Heart right ventricle (tissue), 16 donors: ENCODE measurements at regions not wholly inside any gene's neighbourhood (a gene's known extent, or its start where the extent isn't known, plus 50 kb on each side); places are given as distances from the start of the nearest gene placed in this dataset.

ENCODE experiments used
- ATAC-seq, 8 donors: fragments of 200-7000 bp; cut with Tn5 transposase; one replicate each; pipeline ENCODE4 v1.9.1; 2020; ENCODE audit warnings: mild to moderate bottlenecking in 8 of 8, moderate library complexity in 8 of 8, moderate number of reproducible peaks in 1 of 8
- DNase-seq, 2 donors: peaks; one replicate each; pipeline ENCODE4 v3.0.0-alpha.2; 2020
- H3K27ac ChIP-seq, 10 donors: fragments of 200-600 bp; sonication (generic) in 2 of 10; one replicate each; pipeline versions ENCODE4 v1.5.0 to v1.8.0; 2020 to 2022; ENCODE audit warnings: mild to moderate bottlenecking in 3 of 10
- H3K27me3 ChIP-seq, 7 donors: fragments of 200-600 bp; one replicate each; pipeline ENCODE4 v1.8.0; 2021 to 2022; ENCODE audit warnings: mild to moderate bottlenecking in 2 of 7
- H3K36me3 ChIP-seq, 9 donors: fragments of 200-600 bp; sonication (generic) in 1 of 9; one replicate each; pipeline versions ENCODE4 v1.5.0 to v1.8.0; 2020 to 2022; ENCODE audit warnings: mild to moderate bottlenecking in 2 of 9
- H3K4me1 ChIP-seq, 9 donors: fragments of 200-600 bp; sonication (generic) in 1 of 9; one replicate each; pipeline versions ENCODE4 v1.5.0 to v1.8.0; 2020 to 2022; ENCODE audit warnings: mild to moderate bottlenecking in 4 of 9
- H3K4me3 ChIP-seq, 10 donors: fragments of 200-600 bp; sonication (generic) in 2 of 10; one replicate each; pipeline versions ENCODE4 v1.5.0 to v1.8.0; 2020 to 2022; ENCODE audit warnings: mild to moderate bottlenecking in 7 of 10, moderate library complexity in 2 of 10
- H3K9me3 ChIP-seq, 11 donors: fragments of 200-600 bp in 10 of 11; sonication (generic) in 2 of 11; one replicate each; pipeline versions ENCODE4 v1.5.0 to v1.8.0; 2013 to 2022; ENCODE audit warnings: mild to moderate bottlenecking in 2 of 11, control low read depth in 1 of 11, moderate library complexity in 1 of 11
- WGBS, 2 donors: extraction: QIAGEN DNeasy Blood & Tissue Kit; methylation state at CpG; one replicate each; pipeline ENCODE4 v1.1.7; 2013; ENCODE audit warnings: inconsistent platforms in 1 of 2; 5-methylcytosine and 5-hydroxymethylcytosine counted together
- intact Hi-C, 10 donors: fragments of 100-400 bp; cut with DNase I; formaldehyde crosslinking; loops; one replicate each; pipeline versions ENCODE4 v1.11.1 to v1.14.2; 2022
- TF ChIP-seq, protein P1 (sequence below), 9 donors: fragments of 200-600 bp; sonication (generic) in 2 of 9; IDR thresholded peaks; one replicate each; pipeline versions ENCODE4 v1.5.0 to v1.8.0; 2021 to 2022; ENCODE audit warnings: antibody characterized with exemption in 9 of 9, mild to moderate bottlenecking in 5 of 9, moderate library complexity in 1 of 9
- donor health status: Arrhythmogenic right ventricular cardiomyopathy.
- donor health status: ischemic (EF 13 %, LVEDD 7.1; RV severe dilation, severe dysfunction).
- donor health status: healthy with polysubstance abuse.
- donor health status: DM: no; HTN: yes; CAD: no.
- donor health status: DM: no; HTN: no; CAD: no.
- donor health status: ischemic (EF 25% LVEDD 6.9; RV normal size, moderate dysfunction).
- donor health status: ischemic (EF 25% LVEDD 5.7; RV mildly dilated, moderate dysfunction).
- donor health status: healthy.
- donor health status: DM: yes; HTN: yes; CAD: no.
- donor health status: Ischemic cardiomyopathy.
- donor health status: ischemic (EF 35%, LVEDD 5.7; RV mildly dilated, moderate dysfunction).
- donor health status: nonischemic (EF 11% LVEDD 7.7; RV severe dilation, severe dysfunction).
- donor health status: DM: yes; HTN: yes; CAD: no.
- donor health status: PGD.
- donor health status: ischemic (EF 29% LVEDD 5.4; RV normal size, mild dysfunction).
- donor health status: nonischemic (EF 23%, LVEDD 6.1; RV moderate dilation, normal function).

DNA sequence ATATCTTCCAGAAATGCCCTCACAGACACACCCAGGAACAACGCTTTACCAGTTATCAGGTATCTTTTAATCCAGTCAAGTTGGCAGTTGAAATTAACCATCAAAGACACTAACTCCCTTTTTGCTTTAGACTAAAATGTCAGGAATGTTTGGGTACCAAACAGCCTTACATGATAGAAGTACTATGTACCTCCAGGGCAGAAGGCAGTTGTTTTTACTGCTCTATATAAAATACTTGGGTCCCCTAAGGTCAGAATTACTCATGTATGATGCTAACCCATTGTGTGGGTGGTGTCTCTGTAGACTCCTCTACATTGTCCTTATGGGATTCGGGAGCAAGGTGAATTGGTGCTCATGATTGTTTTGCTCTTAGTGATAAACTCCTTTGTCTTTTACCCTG, 492.5 kb upstream of the FLRT2 start:
- H3K9me3 ChIP-seq, result no peaks in the 10 kb centered on the region
- no peaks in the 10 kb centered on the region for H3K27me3 ChIP-seq
- H3K36me3 ChIP-seq, result no peaks in the 10 kb centered on the region
- intact Hi-C loops, result no loop called here
- WGBS, 2 donors, result 89 to 96% methylated on average over 2 of the region's 2 CpGs
- H3K4me3 ChIP-seq, result no peak overlapping the region
- peaks cover 0 to 2% (median 0%) of the 10 kb centered on the region in 9 donors for H3K4me1 ChIP-seq
- H3K27ac ChIP-seq, result no peak overlapping the region
- no peak for ATAC-seq
- no peak for DNase-seq
- TF ChIP-seq, protein P1, sequence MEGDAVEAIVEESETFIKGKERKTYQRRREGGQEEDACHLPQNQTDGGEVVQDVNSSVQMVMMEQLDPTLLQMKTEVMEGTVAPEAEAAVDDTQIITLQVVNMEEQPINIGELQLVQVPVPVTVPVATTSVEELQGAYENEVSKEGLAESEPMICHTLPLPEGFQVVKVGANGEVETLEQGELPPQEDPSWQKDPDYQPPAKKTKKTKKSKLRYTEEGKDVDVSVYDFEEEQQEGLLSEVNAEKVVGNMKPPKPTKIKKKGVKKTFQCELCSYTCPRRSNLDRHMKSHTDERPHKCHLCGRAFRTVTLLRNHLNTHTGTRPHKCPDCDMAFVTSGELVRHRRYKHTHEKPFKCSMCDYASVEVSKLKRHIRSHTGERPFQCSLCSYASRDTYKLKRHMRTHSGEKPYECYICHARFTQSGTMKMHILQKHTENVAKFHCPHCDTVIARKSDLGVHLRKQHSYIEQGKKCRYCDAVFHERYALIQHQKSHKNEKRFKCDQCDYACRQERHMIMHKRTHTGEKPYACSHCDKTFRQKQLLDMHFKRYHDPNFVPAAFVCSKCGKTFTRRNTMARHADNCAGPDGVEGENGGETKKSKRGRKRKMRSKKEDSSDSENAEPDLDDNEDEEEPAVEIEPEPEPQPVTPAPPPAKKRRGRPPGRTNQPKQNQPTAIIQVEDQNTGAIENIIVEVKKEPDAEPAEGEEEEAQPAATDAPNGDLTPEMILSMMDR (IDR thresholded peaks at IDR 0.05), result no peak

- no peak for DNase-seq
- ATAC-seq, result no peak
- H3K4me1 ChIP-seq, result peaks cover 0 to 2% (median 0%) of the 10 kb centered on the region in 9 donors
- WGBS, 2 donors, result 95 to 97% methylated on average over 7 of the region's 7 CpGs
- H3K4me3 ChIP-seq, result no peak overlapping the region
- H3K27me3 ChIP-seq, result no peaks in the 10 kb centered on the region
- no peak overlapping the region for H3K27ac ChIP-seq
- H3K36me3 ChIP-seq, result no peaks in the 10 kb centered on the region
- no peaks in the 10 kb centered on the region for H3K9me3 ChIP-seq
- intact Hi-C loops, result no loop called here
- TF ChIP-seq, protein P1 (IDR thresholded peaks at IDR 0.05), result no peak
These were observed 491.2 kb upstream of the FLRT2 start for GRCh38 chr14:85038526-85039352.

GRCh38 chr14:85039353-85039626, 490.7 kb upstream of the FLRT2 start:
- peaks cover 0 to 2% (median 0%) of the 10 kb centered on the region in 9 donors for H3K4me1 ChIP-seq
- TF ChIP-seq, protein P1 (IDR thresholded peaks at IDR 0.05), result no peak
- no peaks in the 10 kb centered on the region for H3K27me3 ChIP-seq
- no peak overlapping the region for H3K4me3 ChIP-seq
- no peak overlapping the region for H3K27ac ChIP-seq
- intact Hi-C loops, result no loop called here
- no peaks in the 10 kb centered on the region for H3K9me3 ChIP-seq
- H3K36me3 ChIP-seq, result no peaks in the 10 kb centered on the region
- DNase-seq (no peak), ATAC-seq (no peak)

GRCh38 chr14:85040046-85040685, 489.8 kb upstream of the FLRT2 start:
- H3K36me3 ChIP-seq, result no peaks in the 10 kb centered on the region
- H3K9me3 ChIP-seq, result no peaks in the 10 kb centered on the region
- 58 to 61% methylated on average over 6 of the region's 6 CpGs for WGBS, 2 donors
- TF ChIP-seq, protein P1 (IDR thresholded peaks at IDR 0.05), result no peak
- ATAC-seq (no peak), DNase-seq (no peak)
- no peak overlapping the region for H3K4me3 ChIP-seq
- H3K4me1 ChIP-seq, result peaks cover 0 to 2% (median 0%) of the 10 kb centered on the region in 9 donors
- no peak overlapping the region for H3K27ac ChIP-seq
- no peaks in the 10 kb centered on the region for H3K27me3 ChIP-seq
- intact Hi-C loops, result no loop called here
